ENCODE measurements at regions not wholly inside any gene's neighbourhood (a gene's known extent, or its start where the extent isn't known, plus 50 kb on each side); places are given as distances from the start of the nearest gene placed in this dataset.
A peak's percentile ranks its signal among the peaks of the same experiment; 100 is the strongest.

DNA sequence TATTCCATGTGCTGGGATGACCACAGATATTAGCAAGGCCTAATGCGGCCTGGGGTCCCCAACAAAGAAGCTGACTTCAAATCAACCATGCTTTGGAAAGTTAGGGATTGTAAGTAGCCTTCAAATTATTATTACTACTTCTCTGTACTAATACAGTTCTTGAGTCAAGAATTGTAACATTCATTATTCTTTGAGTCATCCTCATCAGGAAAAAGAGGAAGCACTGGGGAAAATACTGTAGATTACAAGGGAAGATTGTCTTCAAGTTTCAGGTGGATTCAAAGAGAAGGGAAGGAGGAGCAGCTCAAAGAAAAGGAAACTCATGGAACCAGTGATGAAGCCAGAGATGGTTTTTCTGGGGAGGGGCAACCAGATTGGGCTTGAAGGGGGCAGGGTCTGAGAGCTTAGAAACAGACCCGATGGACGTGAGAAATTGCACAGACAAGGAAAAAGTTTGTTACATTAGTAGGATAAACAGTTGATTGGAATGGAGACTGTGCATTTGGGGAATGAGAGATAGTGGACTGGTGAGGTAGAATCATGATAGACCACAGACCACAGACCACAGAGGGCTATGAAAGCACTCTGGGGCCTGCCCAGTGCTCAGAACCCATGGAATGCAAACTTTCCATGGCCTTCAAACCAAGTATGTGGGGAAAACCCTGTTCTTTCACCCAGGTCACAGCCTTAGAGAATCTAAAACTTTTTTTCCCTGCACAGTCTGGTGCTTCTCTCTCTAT, 209.9 kb downstream of the ZNF365 start:
- TF ChIP-seq, protein P1, sequence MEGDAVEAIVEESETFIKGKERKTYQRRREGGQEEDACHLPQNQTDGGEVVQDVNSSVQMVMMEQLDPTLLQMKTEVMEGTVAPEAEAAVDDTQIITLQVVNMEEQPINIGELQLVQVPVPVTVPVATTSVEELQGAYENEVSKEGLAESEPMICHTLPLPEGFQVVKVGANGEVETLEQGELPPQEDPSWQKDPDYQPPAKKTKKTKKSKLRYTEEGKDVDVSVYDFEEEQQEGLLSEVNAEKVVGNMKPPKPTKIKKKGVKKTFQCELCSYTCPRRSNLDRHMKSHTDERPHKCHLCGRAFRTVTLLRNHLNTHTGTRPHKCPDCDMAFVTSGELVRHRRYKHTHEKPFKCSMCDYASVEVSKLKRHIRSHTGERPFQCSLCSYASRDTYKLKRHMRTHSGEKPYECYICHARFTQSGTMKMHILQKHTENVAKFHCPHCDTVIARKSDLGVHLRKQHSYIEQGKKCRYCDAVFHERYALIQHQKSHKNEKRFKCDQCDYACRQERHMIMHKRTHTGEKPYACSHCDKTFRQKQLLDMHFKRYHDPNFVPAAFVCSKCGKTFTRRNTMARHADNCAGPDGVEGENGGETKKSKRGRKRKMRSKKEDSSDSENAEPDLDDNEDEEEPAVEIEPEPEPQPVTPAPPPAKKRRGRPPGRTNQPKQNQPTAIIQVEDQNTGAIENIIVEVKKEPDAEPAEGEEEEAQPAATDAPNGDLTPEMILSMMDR (IDR thresholded peaks at IDR 0.05) = no peak
- Mint-ChIP-seq H3K27me3 (ENCODE audit: low read depth) (no peaks in the 10 kb centered on the region), H3K27ac (ENCODE audit: unreplicated experiment) (peak overlapping the region; percentile 96), H3K9me3 (ENCODE audit: low read depth) (peaks cover 11% of the 10 kb centered on the region), H3K36me3 (ENCODE audit: low read depth) (peaks cover 3% of the 10 kb centered on the region), H3K4me1 (ENCODE audit: low read depth) (peaks cover 81% of the 10 kb centered on the region), H3K4me3 (ENCODE audit: unreplicated experiment) (peak overlapping the region; percentile 21)
- no peak for DNase-seq (ENCODE audit: low spot score)

DNA sequence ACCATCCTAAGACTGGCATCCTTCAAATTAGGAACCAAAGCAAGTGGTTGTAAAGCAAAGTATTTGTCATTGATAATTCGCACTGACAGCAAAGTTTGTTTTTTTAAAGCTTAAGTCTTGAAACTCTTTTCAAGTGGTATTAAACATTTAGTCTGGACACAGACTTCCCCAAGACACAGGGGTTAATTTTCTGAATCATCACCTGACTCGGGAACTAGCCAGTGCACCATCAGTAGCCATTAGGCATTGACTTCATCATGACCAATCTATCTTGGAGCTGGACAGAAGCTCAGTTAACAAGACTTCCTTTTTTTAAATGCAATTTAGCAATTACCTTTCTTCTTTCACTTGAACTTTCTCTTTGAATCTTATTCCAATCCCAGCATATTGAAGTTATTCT, 210.6 kb downstream of the ZNF365 start:
- no peak overlapping the region for H3K4me3 Mint-ChIP-seq (ENCODE audit: unreplicated experiment)
- DNase-seq (ENCODE audit: low spot score) = no peak
- H3K4me1 Mint-ChIP-seq (ENCODE audit: low read depth) = peaks cover 80% of the 10 kb centered on the region
- peak overlapping the region; percentile 96 for H3K27ac Mint-ChIP-seq (ENCODE audit: unreplicated experiment)
- H3K36me3 Mint-ChIP-seq (ENCODE audit: low read depth) = peaks cover 4% of the 10 kb centered on the region
- TF ChIP-seq, protein P1 (IDR thresholded peaks at IDR 0.05) = no peak
- H3K9me3 Mint-ChIP-seq (ENCODE audit: low read depth) = peaks cover 15% of the 10 kb centered on the region
- H3K27me3 Mint-ChIP-seq (ENCODE audit: low read depth) = no peaks in the 10 kb centered on the region

DNA sequence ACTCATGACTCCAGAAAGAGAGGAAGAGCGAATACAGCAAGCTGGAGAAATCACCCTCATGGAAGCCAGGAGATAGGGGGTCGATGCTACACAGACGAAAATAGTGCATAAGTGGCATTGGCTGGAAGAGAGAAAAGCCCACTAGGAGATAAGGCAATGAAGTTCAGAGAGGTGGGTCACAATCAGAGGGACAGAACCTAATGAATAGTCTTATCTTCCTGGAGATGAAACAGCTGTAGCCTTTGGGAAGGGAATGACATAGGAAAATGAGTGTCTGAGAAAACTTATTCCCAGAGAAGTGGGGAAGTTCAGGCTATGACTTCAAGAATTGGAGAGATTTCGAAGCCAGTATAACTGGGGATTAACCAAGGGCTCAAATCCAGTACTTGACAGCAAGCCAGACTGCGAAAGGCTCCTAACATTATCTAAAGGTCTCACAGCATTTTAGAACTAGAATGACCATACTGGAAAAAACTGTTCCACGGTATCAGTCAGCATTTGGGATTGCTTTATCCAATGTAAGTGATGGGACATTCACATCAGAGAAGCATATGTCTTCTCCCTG, 211.1 kb downstream of the ZNF365 start:
- peak overlapping the region; percentile 96 for H3K27ac Mint-ChIP-seq (ENCODE audit: unreplicated experiment)
- no peak for DNase-seq (ENCODE audit: low spot score)
- H3K36me3 Mint-ChIP-seq (ENCODE audit: low read depth) = peaks cover 6% of the 10 kb centered on the region
- TF ChIP-seq, protein P1 (IDR thresholded peaks at IDR 0.05) = no peak
- no peak overlapping the region for H3K4me3 Mint-ChIP-seq (ENCODE audit: unreplicated experiment)
- H3K4me1 Mint-ChIP-seq (ENCODE audit: low read depth) = peaks cover 81% of the 10 kb centered on the region
- H3K27me3 Mint-ChIP-seq (ENCODE audit: low read depth) = no peaks in the 10 kb centered on the region
- H3K9me3 Mint-ChIP-seq (ENCODE audit: low read depth) = peaks cover 15% of the 10 kb centered on the region

DNA sequence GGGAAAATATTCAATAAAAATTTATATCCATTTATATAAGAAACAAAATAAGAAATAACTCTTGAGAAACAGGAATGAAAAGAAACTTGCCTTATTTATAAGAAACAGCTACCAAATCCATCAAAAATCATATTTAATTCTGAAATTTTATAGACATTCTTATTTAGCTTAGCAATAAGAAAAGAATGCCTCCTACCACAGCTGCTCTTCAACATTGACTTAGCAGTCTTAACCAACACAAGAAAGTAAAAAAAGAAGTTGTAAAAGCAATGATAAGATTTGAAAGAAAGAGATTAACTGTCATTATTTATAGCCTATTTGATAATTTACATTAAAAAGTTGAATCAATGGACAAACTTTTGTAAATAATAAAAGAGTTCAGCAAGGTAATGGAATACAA, 212.8 kb downstream of the ZNF365 start:
- H3K4me1 Mint-ChIP-seq (ENCODE audit: low read depth) = peaks cover 64% of the 10 kb centered on the region
- no peak overlapping the region for H3K27ac Mint-ChIP-seq (ENCODE audit: unreplicated experiment)
- no peaks in the 10 kb centered on the region for H3K27me3 Mint-ChIP-seq (ENCODE audit: low read depth)
- H3K9me3 Mint-ChIP-seq (ENCODE audit: low read depth) = peaks cover 16% of the 10 kb centered on the region
- no peak overlapping the region for H3K4me3 Mint-ChIP-seq (ENCODE audit: unreplicated experiment)
- DNase-seq (ENCODE audit: low spot score) = no peak
- peaks cover 6% of the 10 kb centered on the region for H3K36me3 Mint-ChIP-seq (ENCODE audit: low read depth)
- TF ChIP-seq, protein P1 (IDR thresholded peaks at IDR 0.05) = no peak

DNA sequence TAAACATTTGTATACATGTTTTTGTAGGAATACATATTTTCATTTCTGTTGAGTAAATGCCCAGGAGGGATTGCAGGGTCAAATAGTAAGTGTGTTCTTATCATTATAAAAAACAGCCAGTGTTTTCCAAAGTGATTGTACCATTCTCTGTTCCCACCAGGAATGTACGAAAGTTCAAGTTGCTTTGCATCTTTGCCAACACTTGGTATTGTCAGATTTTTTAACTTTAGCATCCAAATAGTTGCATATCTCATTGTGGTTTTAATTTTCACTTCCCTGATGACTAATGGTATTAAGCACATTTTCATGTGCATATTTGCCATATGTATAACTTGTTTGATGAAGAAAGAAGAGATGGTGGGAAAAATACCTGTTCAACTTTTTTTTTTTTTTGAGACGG, 213.9 kb downstream of the ZNF365 start:
- H3K4me3 Mint-ChIP-seq (ENCODE audit: unreplicated experiment) = no peak overlapping the region
- no peaks in the 10 kb centered on the region for H3K27me3 Mint-ChIP-seq (ENCODE audit: low read depth)
- TF ChIP-seq, protein P1 (IDR thresholded peaks at IDR 0.05) = no peak
- no peak overlapping the region for H3K27ac Mint-ChIP-seq (ENCODE audit: unreplicated experiment)
- peaks cover 53% of the 10 kb centered on the region for H3K4me1 Mint-ChIP-seq (ENCODE audit: low read depth)
- peaks cover 15% of the 10 kb centered on the region for H3K9me3 Mint-ChIP-seq (ENCODE audit: low read depth)
- DNase-seq (ENCODE audit: low spot score) = no peak
- H3K36me3 Mint-ChIP-seq (ENCODE audit: low read depth) = peaks cover 6% of the 10 kb centered on the region
